HG02870 (cell line): ENCODE measurements at regions not wholly inside any gene's neighbourhood (a gene's known extent, or its start where the extent isn't known, plus 50 kb on each side); places are given as distances from the start of the nearest gene placed in this dataset.

Source experiments
- ATAC-seq: cut with Tn5 transposase; IDR thresholded peaks from one replicate; pipeline ENCODE4 v1.9.1; 2021; ENCODE audit warnings: mild to moderate bottlenecking, moderate library complexity; ENCODE audit not compliant: unreplicated experiment

GRCh38 chr12:19572920-19573558 lies 133.7 kb downstream of the AEBP2 start:
- peak; percentile 79 for ATAC-seq

- no peak for ATAC-seq
Observed at GRCh38 chr12:19573866-19574265, 134.6 kb downstream of the AEBP2 start.

- ATAC-seq, result no peak
Observed at GRCh38 chr12:19574601-19575000, 135.3 kb downstream of the AEBP2 start.

GRCh38 chr12:19575337-19576243 lies 136.3 kb downstream of the AEBP2 start:
- ATAC-seq, result no peak

- ATAC-seq, result no peak
Observed at GRCh38 chr12:19576506-19577280, 137.4 kb downstream of the AEBP2 start.

GRCh38 chr12:19577281-19577530 lies 137.9 kb downstream of the AEBP2 start:
- ATAC-seq, result no peak

GRCh38 chr12:19584732-19585131 lies 145.4 kb downstream of the AEBP2 start:
- no peak for ATAC-seq

GRCh38 chr12:19588951-19589350 lies 149.7 kb downstream of the AEBP2 start:
- ATAC-seq, result no peak

- no peak for ATAC-seq
Observed at GRCh38 chr12:19591951-19592350, 152.7 kb downstream of the AEBP2 start.

GRCh38 chr12:19596434-19597166 lies 157.3 kb downstream of the AEBP2 start:
- ATAC-seq, result no peak

GRCh38 chr12:19597167-19598026 lies 158.1 kb downstream of the AEBP2 start:
- ATAC-seq, result no peak

GRCh38 chr12:19605720-19606119 lies 166.4 kb downstream of the AEBP2 start:
- no peak for ATAC-seq

GRCh38 chr12:19608039-19608438 lies 168.7 kb downstream of the AEBP2 start:
- no peak for ATAC-seq

GRCh38 chr12:19613051-19613535 lies 173.8 kb downstream of the AEBP2 start:
- no peak for ATAC-seq

GRCh38 chr12:19614601-19615383 lies 175.5 kb downstream of the AEBP2 start:
- ATAC-seq, result no peak

GRCh38 chr12:19615384-19615725 lies 176.1 kb downstream of the AEBP2 start:
- no peak for ATAC-seq

- ATAC-seq, result no peak
Observed at GRCh38 chr12:19616781-19617180, 177.5 kb downstream of the AEBP2 start.

GRCh38 chr12:19620222-19620621 lies 180.9 kb downstream of the AEBP2 start:
- ATAC-seq, result no peak

- no peak for ATAC-seq
Observed at GRCh38 chr12:19623751-19624399, 184.6 kb downstream of the AEBP2 start.
